HL-60 (cell line): ENCODE measurements at regions not wholly inside any gene's neighbourhood (a gene's known extent, or its start where the extent isn't known, plus 50 kb on each side); places are given as distances from the start of the nearest gene placed in this dataset.

Experiments
- CTCF ChIP-seq: IDR thresholded peaks from one replicate; pipeline ENCODE4 v1.5.1; 2011; ENCODE audit warnings: low read length, control low read depth, inconsistent platforms; ENCODE audit not compliant: insufficient read depth
- POLR2AphosphoS5 ChIP-seq: IDR thresholded peaks from 2 replicates; pipeline ENCODE4 v1.6.1; 2012; ENCODE audit warnings: low read depth

GRCh38 chr18:45291621-45292615 lies 323.4 kb upstream of the SLC14A2 start:
- no peak for TF ChIP-seq CTCF
- TF ChIP-seq POLR2AphosphoS5: no peak
